Middle frontal gyrus (tissue), 1 donor: ENCODE measurements at regions not wholly inside any gene's neighbourhood (a gene's known extent, or its start where the extent isn't known, plus 50 kb on each side); places are given as distances from the start of the nearest gene placed in this dataset.
"Not testable (repeated sequence)": the region's sequence is repeated elsewhere in the genome, so short reads cannot be mapped to it uniquely, and the experiment has no call there.

Experiments
- DNase-seq: peaks from one replicate; pipeline ENCODE4 v3.0.0-alpha.2; 2015; ENCODE audit warnings: low spot score; ENCODE audit errors: extremely low spot score

- DNase-seq, result no peak
Measured at GRCh38 chr13:24931450-24932251, 164.3 kb upstream of the PABPC3 start.

- DNase-seq, result not testable (repeated sequence)
Measured at GRCh38 chr13:24933106-24934023, 162.6 kb upstream of the PABPC3 start.

- not testable (repeated sequence) for DNase-seq
Measured at GRCh38 chr13:24934024-24934385, 161.9 kb upstream of the PABPC3 start.

GRCh38 chr13:24938966-24939365 lies 157.0 kb upstream of the PABPC3 start:
- DNase-seq, result no peak

GRCh38 chr13:24941023-24941713 lies 154.8 kb upstream of the PABPC3 start:
- DNase-seq, result not testable (repeated sequence)

- DNase-seq, result no peak
Measured at GRCh38 chr13:24943136-24943535, 152.8 kb upstream of the PABPC3 start.

GRCh38 chr13:24944073-24944472 lies 151.9 kb upstream of the PABPC3 start:
- not testable (repeated sequence) for DNase-seq

- not testable (repeated sequence) for DNase-seq
Measured at GRCh38 chr13:24948977-24949376, 147.0 kb upstream of the PABPC3 start.

GRCh38 chr13:24950611-24951010 lies 145.3 kb upstream of the PABPC3 start:
- not testable (repeated sequence) for DNase-seq

- DNase-seq, result not testable (repeated sequence)
Measured at GRCh38 chr13:24967970-24968369, 128.0 kb upstream of the PABPC3 start.

GRCh38 chr13:24968416-24968815 lies 127.5 kb upstream of the PABPC3 start:
- not testable (repeated sequence) for DNase-seq

- DNase-seq, result not testable (repeated sequence)
Measured at GRCh38 chr13:24973102-24973501, 122.8 kb upstream of the PABPC3 start.

- DNase-seq, result not testable (repeated sequence)
Measured at GRCh38 chr13:24981181-24981803, 114.6 kb upstream of the PABPC3 start.

GRCh38 chr13:24982333-24982999 lies 113.5 kb upstream of the PABPC3 start:
- no peak for DNase-seq

GRCh38 chr13:24983094-24983493 lies 112.8 kb upstream of the PABPC3 start:
- DNase-seq, result no peak

- no peak for DNase-seq
Measured at GRCh38 chr13:24984134-24984533, 111.8 kb upstream of the PABPC3 start.

- no peak for DNase-seq
Measured at GRCh38 chr13:24985107-24985506, 110.8 kb upstream of the PABPC3 start.

GRCh38 chr13:24985896-24986295 lies 110.0 kb upstream of the PABPC3 start:
- DNase-seq, result no peak

GRCh38 chr13:24986826-24987225 lies 109.1 kb upstream of the PABPC3 start:
- DNase-seq, result no peak

- not testable (repeated sequence) for DNase-seq
Measured at GRCh38 chr13:24989959-24990358, 106.0 kb upstream of the PABPC3 start.

GRCh38 chr13:24992946-24993345 lies 103.0 kb upstream of the PABPC3 start:
- not testable (repeated sequence) for DNase-seq
